SK-N-SH (cell line): ENCODE measurements at regions not wholly inside any gene's neighbourhood (a gene's known extent, or its start where the extent isn't known, plus 50 kb on each side); places are given as distances from the start of the nearest gene placed in this dataset.

ENCODE experiments used
- CTCF ChIA-PET: fragments of 300-600, 350-600 bp; formaldehyde crosslinking; extraction: SDS; loops from one replicate; lab custom pipeline; 2021; lab: Yijun Ruan, JAX
- POLR2A ChIA-PET: fragments of 350-600 bp; sonication (Branson Sonifier 250); formaldehyde crosslinking; extraction: SDS; loops from one replicate; lab custom pipeline; 2020; ENCODE audit warnings: antibody characterized with exemption, inconsistent platforms; lab: Yijun Ruan, JAX
- DNase-seq: peaks from one replicate; pipeline ENCODE4 v3.0.0; 2012
- H2AFZ ChIP-seq: fragments of 200-600 bp; sonication (generic); 2 replicates; pipeline ENCODE4 v1.8.1; 2016; ENCODE audit warnings: antibody characterized with exemption, mild to moderate bottlenecking, low read depth
- H3F3A ChIP-seq: fragments of 200-600 bp; sonication (generic); replicated peaks from 2 replicates; pipeline ENCODE3; 2016; ENCODE audit warnings: antibody characterized with exemption, mild to moderate bottlenecking; ENCODE audit not compliant: insufficient read depth
- H3K27ac ChIP-seq, 2 experiments: fragments of 200-500 bp in 1 of 2; fragments of 200-600 bp in 1 of 2; sonication (Bioruptor generic) in 1 of 2; sonication (generic), shearing (Covaris generic) in 1 of 2; 2 replicates each; pipeline versions ENCODE4 v1.5.1 to v1.6.1; 2014 to 2016; ENCODE audit warnings: low read depth in 2 of 2, inconsistent platforms in 1 of 2, low read length in 1 of 2, mild to moderate bottlenecking in 1 of 2, mixed read lengths in 1 of 2
- H3K27me3 ChIP-seq: fragments of 200-600 bp; sonication (generic), shearing (Covaris generic); 2 replicates; pipeline ENCODE4 v1.6.1; 2016; ENCODE audit warnings: mixed run types; ENCODE audit not compliant: insufficient read depth
- H3K36me3 ChIP-seq, 2 experiments: fragments of 200-500 bp in 1 of 2; fragments of 200-600 bp in 1 of 2; sonication (Bioruptor generic) in 1 of 2; sonication (generic) in 1 of 2; replicated peaks in 1 of 2; 2 replicates each; pipeline versions ENCODE3 to v1.5.1; 2014 to 2016; ENCODE audit warnings: low read length in 1 of 2, mild to moderate bottlenecking in 1 of 2; ENCODE audit not compliant: insufficient read depth in 2 of 2, control insufficient read depth in 1 of 2
- H3K4me1 ChIP-seq, 2 experiments: fragments of 200-500 bp in 1 of 2; fragments of 200-600 bp in 1 of 2; sonication (Bioruptor generic) in 1 of 2; sonication (generic), shearing (Covaris generic) in 1 of 2; 2 replicates each; pipeline versions ENCODE4 v1.5.1 to v1.6.1; 2014 to 2016; ENCODE audit warnings: low read depth in 1 of 2, low read length in 1 of 2, mixed run types in 1 of 2; ENCODE audit not compliant: insufficient read depth in 2 of 2, control insufficient read depth in 1 of 2
- H3K4me2 ChIP-seq: fragments of 200-600 bp; sonication (generic), shearing (Covaris generic); 2 replicates; pipeline ENCODE4 v1.6.1; 2017; ENCODE audit warnings: mixed run types
- H3K4me3 ChIP-seq, 2 experiments: fragments of 200-500 bp in 1 of 2; fragments of 200-600 bp in 1 of 2; sonication (Bioruptor generic) in 1 of 2; sonication (generic), shearing (Covaris generic) in 1 of 2; 2 replicates each; pipeline versions ENCODE4 v1.5.1 to v1.8.1; 2014 to 2016; ENCODE audit warnings: low read depth in 2 of 2, inconsistent platforms in 1 of 2, low read length in 1 of 2, mild to moderate bottlenecking in 1 of 2, mixed read lengths in 1 of 2, moderate library complexity in 1 of 2
- H3K79me2 ChIP-seq: fragments of 200-600 bp; sonication (generic); 2 replicates; pipeline ENCODE4 v1.8.1; 2017; ENCODE audit warnings: mild to moderate bottlenecking; ENCODE audit not compliant: insufficient read depth
- H3K9ac ChIP-seq: fragments of 200-600 bp; sonication (generic); 2 replicates; pipeline ENCODE4 v1.6.1; 2017; ENCODE audit warnings: mixed run types
- H3K9me2 ChIP-seq: fragments of 200-600 bp; sonication (generic); 2 replicates; pipeline ENCODE4 v1.6.1; 2017; ENCODE audit warnings: mixed run types
- H3K9me3 ChIP-seq: fragments of 200-600 bp; sonication (generic); 2 replicates; pipeline ENCODE4 v1.6.1; 2017; ENCODE audit warnings: mixed run types, mild to moderate bottlenecking, moderate library complexity
- H4K20me1 ChIP-seq: fragments of 200-600 bp; sonication (generic); 2 replicates; pipeline ENCODE4 v1.6.1; 2017; ENCODE audit warnings: mild to moderate bottlenecking, mixed run types; ENCODE audit not compliant: insufficient read depth
- CHD2 ChIP-seq: fragments of 150-350 bp; IDR thresholded peaks from 2 replicates; pipeline ENCODE4 v1.6.1; 2018; ENCODE audit warnings: low read length; ENCODE audit not compliant: partially characterized antibody
- EP300 ChIP-seq, 2 experiments: IDR thresholded peaks; 2 replicates each; pipeline versions ENCODE4 v1.4.0 to v1.6.1; 2012; ENCODE audit warnings: borderline replicate concordance in 1 of 2, low read depth in 1 of 2, low read length in 1 of 2
- FOXJ3 ChIP-seq: sonication (generic); formaldehyde crosslinking; IDR thresholded peaks from 2 replicates; pipeline ENCODE4 v1.5.1; 2020; ENCODE audit warnings: mild to moderate bottlenecking, missing genetic modification reagents
- FOXM1 ChIP-seq: IDR thresholded peaks from 2 replicates; pipeline ENCODE4 v1.4.0; 2012; ENCODE audit warnings: low read depth, mild to moderate bottlenecking
- JUND ChIP-seq: IDR thresholded peaks from 2 replicates; pipeline ENCODE4 v1.4.0; 2012
- MEF2A ChIP-seq: IDR thresholded peaks from 2 replicates; pipeline ENCODE4 v1.4.0; 2012; ENCODE audit warnings: low read depth, borderline replicate concordance
- MXI1 ChIP-seq: IDR thresholded peaks from 2 replicates; pipeline ENCODE4 v1.6.1; 2012; ENCODE audit warnings: mild to moderate bottlenecking, low read depth, low read length, improper control_type of control experiment
- NRF1 ChIP-seq: IDR thresholded peaks from 2 replicates; pipeline ENCODE4 v1.6.1; 2012; ENCODE audit warnings: low read depth, mild to moderate bottlenecking, low read length
- POLR2AphosphoS5 ChIP-seq: IDR thresholded peaks from 2 replicates; pipeline ENCODE4 v1.6.1; 2012; ENCODE audit warnings: low read depth, low read length
- RFX5 ChIP-seq: IDR thresholded peaks from 2 replicates; pipeline ENCODE4 v1.6.1; 2012; ENCODE audit warnings: mild to moderate bottlenecking, improper control_type of control experiment, low read length
- RXRA ChIP-seq: IDR thresholded peaks from 2 replicates; pipeline ENCODE4 v1.4.0; 2012; ENCODE audit warnings: low read depth, mild to moderate bottlenecking, borderline replicate concordance
- TAF1 ChIP-seq: IDR thresholded peaks from 2 replicates; pipeline ENCODE4 v1.6.1; 2012; ENCODE audit warnings: low read depth, mild to moderate bottlenecking, low read length, moderate library complexity, borderline replicate concordance
- WGBS: methylation state at CpG from one replicate; pipeline ENCODE4 v1.1.6; 2017; ENCODE audit warnings: low lambda C conversion rate; 5-methylcytosine and 5-hydroxymethylcytosine counted together
- TF ChIP-seq, protein P1 (sequence below): IDR thresholded peaks from 2 replicates; pipeline ENCODE4 v1.4.0; 2012; ENCODE audit warnings: low read depth, borderline replicate concordance
- TF ChIP-seq, protein P2 (sequence below): IDR thresholded peaks from 2 replicates; pipeline ENCODE4; 2012
- TF ChIP-seq, protein P3 (sequence below): IDR thresholded peaks from 2 replicates; pipeline ENCODE4 v1.4.0; 2012; ENCODE audit warnings: low read depth
- TF ChIP-seq, protein P4 (sequence below): fragments of 150-350 bp; IDR thresholded peaks from 2 replicates; pipeline ENCODE4 v1.6.1; 2016; ENCODE audit warnings: mild to moderate bottlenecking, low read depth, low read length
- TF ChIP-seq, protein P5 (sequence below): fragments of 200-600 bp; sonication (generic); IDR thresholded peaks from 2 replicates; pipeline ENCODE4 v1.6.1; 2017; ENCODE audit warnings: antibody characterized with exemption, mild to moderate bottlenecking, moderate library complexity

DNA sequence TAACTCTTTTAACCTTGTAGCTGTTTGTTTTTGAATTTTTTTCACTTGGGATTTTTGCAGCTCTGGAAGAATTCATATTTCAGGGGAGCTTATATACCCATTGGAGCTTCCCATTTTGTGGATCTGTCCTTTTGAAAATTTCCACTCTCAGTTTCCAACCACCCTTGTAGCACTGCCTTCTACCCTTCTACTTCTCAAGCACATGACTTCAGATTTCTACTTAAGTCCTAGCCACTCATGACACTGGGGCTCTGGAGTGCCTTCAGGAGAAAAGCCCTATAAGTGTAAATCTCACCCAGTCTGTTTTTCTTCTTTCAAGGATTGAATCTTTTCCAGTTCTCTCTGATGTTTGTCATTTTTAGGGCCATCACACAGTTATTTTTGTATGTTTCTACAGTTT lies 283.7 kb upstream of the KCNH7 start:
- H3K9me3 ChIP-seq: no peaks in the 10 kb centered on the region
- no peaks in the 10 kb centered on the region for H3F3A ChIP-seq
- no peak overlapping the region for H3K27ac ChIP-seq
- no peaks in the 10 kb centered on the region for H3K9me2 ChIP-seq
- no peaks in the 10 kb centered on the region for H4K20me1 ChIP-seq
- H3K4me2 ChIP-seq: no peak overlapping the region
- no peaks in the 10 kb centered on the region for H3K36me3 ChIP-seq
- CTCF ChIA-PET: interaction anchor here (0.6 to 1.2 kb wide), 2 partner anchors 229 to 243 kb away, joined by 3 read pairs; no protein-coding TSS in a partner anchor
- H3K4me1 ChIP-seq: no peaks in the 10 kb centered on the region
- H3K79me2 ChIP-seq: no peaks in the 10 kb centered on the region
- no peak overlapping the region for H2AFZ ChIP-seq
- POLR2A ChIA-PET: no interaction called here
- no peak for DNase-seq
- TF ChIP-seq, protein P1, sequence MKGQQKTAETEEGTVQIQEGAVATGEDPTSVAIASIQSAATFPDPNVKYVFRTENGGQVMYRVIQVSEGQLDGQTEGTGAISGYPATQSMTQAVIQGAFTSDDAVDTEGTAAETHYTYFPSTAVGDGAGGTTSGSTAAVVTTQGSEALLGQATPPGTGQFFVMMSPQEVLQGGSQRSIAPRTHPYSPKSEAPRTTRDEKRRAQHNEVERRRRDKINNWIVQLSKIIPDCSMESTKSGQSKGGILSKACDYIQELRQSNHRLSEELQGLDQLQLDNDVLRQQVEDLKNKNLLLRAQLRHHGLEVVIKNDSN: no peak
- TF ChIP-seq NRF1 (no peak), TAF1 (no peak)
- H3K9ac ChIP-seq: no peak overlapping the region
- H3K4me3 ChIP-seq: no peak overlapping the region
- H3K27me3 ChIP-seq: no peaks in the 10 kb centered on the region

DNA sequence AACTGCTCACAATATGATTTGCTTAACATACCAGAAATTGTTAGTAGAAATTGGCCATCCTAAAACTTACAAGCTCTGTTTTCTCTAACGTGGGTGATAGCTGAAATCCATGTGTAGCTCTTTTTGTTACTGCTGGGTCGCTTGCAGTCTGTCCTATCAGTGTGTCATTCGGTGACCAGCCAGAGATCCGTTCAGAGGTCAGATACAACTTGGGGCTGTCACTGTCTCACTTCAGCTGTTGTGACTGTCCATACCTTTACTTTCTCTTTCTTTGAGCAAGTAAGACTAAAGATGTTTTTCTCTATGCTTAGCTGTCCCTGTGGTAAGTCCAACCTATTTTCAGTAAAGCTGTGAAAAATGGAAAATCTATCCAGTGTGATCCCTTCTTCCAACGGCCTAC lies 282.9 kb upstream of the KCNH7 start:
- POLR2A ChIA-PET: no interaction called here
- H3K4me1 ChIP-seq: no peaks in the 10 kb centered on the region
- no peaks in the 10 kb centered on the region for H3K9me2 ChIP-seq
- H3K9ac ChIP-seq: no peak overlapping the region
- no peak for DNase-seq
- H3F3A ChIP-seq: no peaks in the 10 kb centered on the region
- 23% methylated on average over 5 of the region's 5 CpGs for WGBS
- H3K27me3 ChIP-seq: no peaks in the 10 kb centered on the region
- H2AFZ ChIP-seq: no peak overlapping the region
- no peak overlapping the region for H3K4me3 ChIP-seq
- CTCF ChIA-PET: interaction anchor here (0.6 to 1.2 kb wide), 3 partner anchors 11 to 243 kb away, joined by 3 read pairs; no protein-coding TSS in a partner anchor
- no peaks in the 10 kb centered on the region for H3K36me3 ChIP-seq
- no peak overlapping the region for H3K4me2 ChIP-seq
- no peaks in the 10 kb centered on the region for H3K79me2 ChIP-seq
- H4K20me1 ChIP-seq: no peaks in the 10 kb centered on the region
- H3K9me3 ChIP-seq: no peaks in the 10 kb centered on the region
- TF ChIP-seq POLR2AphosphoS5: no peak
- no peak for TF ChIP-seq MEF2A
- no peak for TF ChIP-seq RFX5
- no peak overlapping the region for H3K27ac ChIP-seq

DNA sequence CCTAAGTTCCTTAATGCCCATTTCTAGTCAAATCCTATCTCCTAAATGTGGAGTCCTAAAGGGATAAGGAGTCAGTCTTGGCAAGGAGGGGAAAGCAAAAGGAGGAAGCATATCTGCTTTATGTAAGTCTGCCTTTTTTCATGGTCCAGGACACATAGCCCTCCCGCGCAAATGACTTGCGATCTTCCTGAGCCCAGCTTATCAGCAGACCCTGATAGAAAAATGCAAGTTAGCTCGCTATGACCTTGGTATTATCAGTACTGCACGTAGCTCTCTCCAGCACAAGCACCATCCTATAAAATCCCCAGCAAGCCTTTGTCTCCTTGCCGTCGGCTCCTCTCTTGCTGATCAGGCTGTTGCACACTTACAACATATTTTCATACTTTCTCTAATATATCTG lies 281.4 kb upstream of the KCNH7 start:
- Histone ChIP-seq H4K20me1 (no peaks in the 10 kb centered on the region), H3K9me3 (no peaks in the 10 kb centered on the region), H3K27ac (no peak overlapping the region), H3F3A (no peaks in the 10 kb centered on the region), H3K27me3 (no peaks in the 10 kb centered on the region), H2AFZ (no peak overlapping the region), H3K36me3 (no peaks in the 10 kb centered on the region), H3K79me2 (no peaks in the 10 kb centered on the region), H3K4me2 (no peak overlapping the region), H3K9ac (no peak overlapping the region), H3K4me1 (no peaks in the 10 kb centered on the region), H3K9me2 (no peaks in the 10 kb centered on the region), H3K4me3 (no peak overlapping the region)
- WGBS: 70% methylated on average over 7 of the region's 7 CpGs
- no peak for DNase-seq
- POLR2A ChIA-PET: no interaction called here
- CTCF ChIA-PET: interaction anchor here (1.3 kb wide), 1 partner anchor 15 kb away, joined by 3 read pairs; no protein-coding TSS in a partner anchor
- no peak for TF ChIP-seq RFX5
- TF ChIP-seq EP300 (IDR thresholded peaks at IDR 0.05; ENCODE audit: borderline replicate concordance in 1 of 2, low read depth in 1 of 2, low read length in 1 of 2): no peak
- TF ChIP-seq, protein P1: no peak
- TF ChIP-seq CHD2: no peak
- TF ChIP-seq, protein P2, sequence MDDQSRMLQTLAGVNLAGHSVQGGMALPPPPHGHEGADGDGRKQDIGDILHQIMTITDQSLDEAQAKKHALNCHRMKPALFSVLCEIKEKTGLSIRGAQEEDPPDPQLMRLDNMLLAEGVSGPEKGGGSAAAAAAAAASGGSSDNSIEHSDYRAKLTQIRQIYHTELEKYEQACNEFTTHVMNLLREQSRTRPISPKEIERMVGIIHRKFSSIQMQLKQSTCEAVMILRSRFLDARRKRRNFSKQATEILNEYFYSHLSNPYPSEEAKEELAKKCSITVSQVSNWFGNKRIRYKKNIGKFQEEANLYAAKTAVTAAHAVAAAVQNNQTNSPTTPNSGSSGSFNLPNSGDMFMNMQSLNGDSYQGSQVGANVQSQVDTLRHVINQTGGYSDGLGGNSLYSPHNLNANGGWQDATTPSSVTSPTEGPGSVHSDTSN: no peak
- TF ChIP-seq MXI1: no peak
- TF ChIP-seq, protein P3, sequence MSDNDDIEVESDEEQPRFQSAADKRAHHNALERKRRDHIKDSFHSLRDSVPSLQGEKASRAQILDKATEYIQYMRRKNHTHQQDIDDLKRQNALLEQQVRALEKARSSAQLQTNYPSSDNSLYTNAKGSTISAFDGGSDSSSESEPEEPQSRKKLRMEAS: no peak
- TF ChIP-seq, protein P4, sequence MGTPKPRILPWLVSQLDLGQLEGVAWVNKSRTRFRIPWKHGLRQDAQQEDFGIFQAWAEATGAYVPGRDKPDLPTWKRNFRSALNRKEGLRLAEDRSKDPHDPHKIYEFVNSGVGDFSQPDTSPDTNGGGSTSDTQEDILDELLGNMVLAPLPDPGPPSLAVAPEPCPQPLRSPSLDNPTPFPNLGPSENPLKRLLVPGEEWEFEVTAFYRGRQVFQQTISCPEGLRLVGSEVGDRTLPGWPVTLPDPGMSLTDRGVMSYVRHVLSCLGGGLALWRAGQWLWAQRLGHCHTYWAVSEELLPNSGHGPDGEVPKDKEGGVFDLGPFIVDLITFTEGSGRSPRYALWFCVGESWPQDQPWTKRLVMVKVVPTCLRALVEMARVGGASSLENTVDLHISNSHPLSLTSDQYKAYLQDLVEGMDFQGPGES: no peak
- TF ChIP-seq RXRA: no peak
- TF ChIP-seq FOXJ3 (CRISPR knock-in tag): no peak
- TF ChIP-seq NRF1: no peak
- no peak for TF ChIP-seq JUND
- TF ChIP-seq, protein P5, sequence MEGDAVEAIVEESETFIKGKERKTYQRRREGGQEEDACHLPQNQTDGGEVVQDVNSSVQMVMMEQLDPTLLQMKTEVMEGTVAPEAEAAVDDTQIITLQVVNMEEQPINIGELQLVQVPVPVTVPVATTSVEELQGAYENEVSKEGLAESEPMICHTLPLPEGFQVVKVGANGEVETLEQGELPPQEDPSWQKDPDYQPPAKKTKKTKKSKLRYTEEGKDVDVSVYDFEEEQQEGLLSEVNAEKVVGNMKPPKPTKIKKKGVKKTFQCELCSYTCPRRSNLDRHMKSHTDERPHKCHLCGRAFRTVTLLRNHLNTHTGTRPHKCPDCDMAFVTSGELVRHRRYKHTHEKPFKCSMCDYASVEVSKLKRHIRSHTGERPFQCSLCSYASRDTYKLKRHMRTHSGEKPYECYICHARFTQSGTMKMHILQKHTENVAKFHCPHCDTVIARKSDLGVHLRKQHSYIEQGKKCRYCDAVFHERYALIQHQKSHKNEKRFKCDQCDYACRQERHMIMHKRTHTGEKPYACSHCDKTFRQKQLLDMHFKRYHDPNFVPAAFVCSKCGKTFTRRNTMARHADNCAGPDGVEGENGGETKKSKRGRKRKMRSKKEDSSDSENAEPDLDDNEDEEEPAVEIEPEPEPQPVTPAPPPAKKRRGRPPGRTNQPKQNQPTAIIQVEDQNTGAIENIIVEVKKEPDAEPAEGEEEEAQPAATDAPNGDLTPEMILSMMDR: no peak
- TF ChIP-seq FOXM1: no peak
